CD4-positive, alpha-beta T cell (primary cell): ENCODE measurements at regions not wholly inside any gene's neighbourhood (a gene's known extent, or its start where the extent isn't known, plus 50 kb on each side); places are given as distances from the start of the nearest gene placed in this dataset.

ENCODE experiments used
- ATAC-seq: fragments of 200-7000 bp; cut with Tn5 transposase; one replicate; pipeline ENCODE4 v1.10.0; 2022; ENCODE audit warnings: mild to moderate bottlenecking; ENCODE audit not compliant: poor library complexity
- CTCF ChIA-PET: fragments of 350-600 bp; sonication (Branson Sonifier 250); formaldehyde crosslinking; loops from one replicate; lab custom pipeline; 2021; ENCODE audit warnings: antibody characterized with exemption, inconsistent platforms; lab: Charles Lee
- POLR2A ChIA-PET: fragments of 350-600 bp; sonication (Branson Sonifier 250); formaldehyde crosslinking; loops from one replicate; lab custom pipeline; 2021; ENCODE audit warnings: antibody characterized with exemption, inconsistent platforms; lab: Charles Lee
- DNase-seq, 14 experiments: peaks; one replicate each; pipeline ENCODE4 v3.0.0-alpha.2; 2013 to 2020; ENCODE audit warnings: mixed read lengths in 2 of 14
- H3K27ac ChIP-seq, 2 donors: one replicate each; pipeline versions ENCODE4 v1.5.1 to v1.7.0; 2013; ENCODE audit warnings: low read length in 2 of 2, low read depth in 1 of 2, mild to moderate bottlenecking in 1 of 2
- H3K27me3 ChIP-seq, 2 experiments: 1 replicate in 1 of 2; 2 replicates in 1 of 2; pipeline versions ENCODE4 v1.6.1 to v1.7.0; 2013; ENCODE audit warnings: low read length in 2 of 2, control low read depth in 1 of 2, mild to moderate bottlenecking in 1 of 2, moderate library complexity in 1 of 2; ENCODE audit not compliant: insufficient read depth in 2 of 2, control insufficient read depth in 1 of 2
- H3K36me3 ChIP-seq: one replicate; pipeline ENCODE4 v1.6.1; 2013; ENCODE audit warnings: low read length, control low read depth; ENCODE audit not compliant: insufficient read depth
- H3K4me1 ChIP-seq: one replicate; pipeline ENCODE4 v1.6.1; 2013; ENCODE audit warnings: low read length, control low read depth; ENCODE audit not compliant: insufficient read depth
- H3K4me3 ChIP-seq: one replicate; pipeline ENCODE4 v1.5.1; 2013; ENCODE audit warnings: mild to moderate bottlenecking, low read length, moderate library complexity
- H3K9me3 ChIP-seq, 2 experiments: 1 replicate in 1 of 2; 2 replicates in 1 of 2; pipeline versions ENCODE4 v1.6.1 to v1.7.0; 2013; ENCODE audit warnings: low read length in 2 of 2, mild to moderate bottlenecking in 2 of 2, control low read depth in 1 of 2, moderate library complexity in 1 of 2; ENCODE audit not compliant: control insufficient read depth in 1 of 2, insufficient read depth in 1 of 2
- H3K27ac Mint-ChIP-seq: one replicate; pipeline ENCODE4 v1.8.0; 2020; ENCODE audit warnings: mixed read lengths
- H3K27me3 Mint-ChIP-seq: one replicate; pipeline ENCODE4 v1.8.0; 2021; ENCODE audit warnings: mixed read lengths
- H3K36me3 Mint-ChIP-seq: one replicate; pipeline ENCODE4 v1.8.0; 2021; ENCODE audit warnings: low read depth, mixed read lengths
- H3K4me1 Mint-ChIP-seq: one replicate; pipeline ENCODE4 v1.8.0; 2021; ENCODE audit warnings: low read depth, mixed read lengths
- H3K4me3 Mint-ChIP-seq: one replicate; pipeline ENCODE4 v1.8.0; 2020; ENCODE audit warnings: mild to moderate bottlenecking, mixed read lengths
- H3K9me3 Mint-ChIP-seq: one replicate; pipeline ENCODE4 v1.8.0; 2020; ENCODE audit warnings: mixed read lengths
- intact Hi-C, 2 experiments: fragments of 100-400 bp; cut with DNase I in 1 of 2; cut with micrococcal nuclease in 1 of 2; formaldehyde crosslinking; loops; one replicate each; pipeline versions ENCODE4 v1.15.1 to v1.9.0; 2023 to 2025; cut with DNase I, micrococcal nuclease
- TF ChIP-seq, protein P1 (sequence below): fragments of 200-600 bp; IDR thresholded peaks from one replicate; pipeline ENCODE4 v1.8.0; 2022; ENCODE audit warnings: antibody characterized with exemption, mild to moderate bottlenecking

DNA sequence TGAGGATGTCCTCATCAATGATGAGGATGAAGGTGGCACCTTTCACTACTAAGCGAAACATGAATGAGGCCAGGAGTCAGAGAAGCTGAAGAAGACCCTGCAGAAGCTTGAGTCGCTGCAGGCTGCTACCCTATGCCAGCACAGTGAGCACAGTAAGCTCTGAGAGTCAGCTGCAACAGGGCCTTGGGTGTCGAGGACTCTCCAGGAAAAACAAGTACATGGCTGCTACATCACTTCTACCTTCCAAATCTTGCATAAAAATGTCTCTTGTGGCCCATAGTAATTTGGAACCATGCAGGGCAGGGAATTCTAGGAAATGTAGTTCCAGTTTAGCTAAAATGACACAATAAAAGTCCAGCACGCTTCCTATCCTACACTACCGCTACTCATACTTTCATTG is 51.5 kb upstream of the KIRREL1 start:
- intact Hi-C loops, result no loop called here
- TF ChIP-seq, protein P1, sequence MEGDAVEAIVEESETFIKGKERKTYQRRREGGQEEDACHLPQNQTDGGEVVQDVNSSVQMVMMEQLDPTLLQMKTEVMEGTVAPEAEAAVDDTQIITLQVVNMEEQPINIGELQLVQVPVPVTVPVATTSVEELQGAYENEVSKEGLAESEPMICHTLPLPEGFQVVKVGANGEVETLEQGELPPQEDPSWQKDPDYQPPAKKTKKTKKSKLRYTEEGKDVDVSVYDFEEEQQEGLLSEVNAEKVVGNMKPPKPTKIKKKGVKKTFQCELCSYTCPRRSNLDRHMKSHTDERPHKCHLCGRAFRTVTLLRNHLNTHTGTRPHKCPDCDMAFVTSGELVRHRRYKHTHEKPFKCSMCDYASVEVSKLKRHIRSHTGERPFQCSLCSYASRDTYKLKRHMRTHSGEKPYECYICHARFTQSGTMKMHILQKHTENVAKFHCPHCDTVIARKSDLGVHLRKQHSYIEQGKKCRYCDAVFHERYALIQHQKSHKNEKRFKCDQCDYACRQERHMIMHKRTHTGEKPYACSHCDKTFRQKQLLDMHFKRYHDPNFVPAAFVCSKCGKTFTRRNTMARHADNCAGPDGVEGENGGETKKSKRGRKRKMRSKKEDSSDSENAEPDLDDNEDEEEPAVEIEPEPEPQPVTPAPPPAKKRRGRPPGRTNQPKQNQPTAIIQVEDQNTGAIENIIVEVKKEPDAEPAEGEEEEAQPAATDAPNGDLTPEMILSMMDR, result no peak
- no peaks in the 10 kb centered on the region for H3K9me3 ChIP-seq
- H3K27ac Mint-ChIP-seq, result no peak overlapping the region
- H3K27ac ChIP-seq, result no peak overlapping the region
- no peaks in the 10 kb centered on the region for H3K9me3 Mint-ChIP-seq
- H3K27me3 ChIP-seq, result peaks cover 0 to 5% of the 10 kb centered on the region in 2 experiments
- H3K4me3 Mint-ChIP-seq, result no peak overlapping the region
- H3K4me3 ChIP-seq, result no peak overlapping the region
- H3K36me3 Mint-ChIP-seq, result no peaks in the 10 kb centered on the region
- CTCF ChIA-PET, result no interaction called here
- H3K4me1 Mint-ChIP-seq, result no peaks in the 10 kb centered on the region
- POLR2A ChIA-PET, result no interaction called here
- no peaks in the 10 kb centered on the region for H3K4me1 ChIP-seq
- no peaks in the 10 kb centered on the region for H3K36me3 ChIP-seq
- peaks cover 25% of the 10 kb centered on the region for H3K27me3 Mint-ChIP-seq
- ATAC-seq (no peak), DNase-seq (no peak)
